HEK293T (cell line): ENCODE measurements at regions not wholly inside any gene's neighbourhood (a gene's known extent, or its start where the extent isn't known, plus 50 kb on each side); places are given as distances from the start of the nearest gene placed in this dataset.
A peak's percentile ranks its signal among the peaks of the same experiment; 100 is the strongest.

Source experiments
- CTCF ChIA-PET: fragments of 350-600 bp; formaldehyde crosslinking; extraction: SDS; loops from one replicate; lab custom pipeline; 2021; ENCODE audit warnings: antibody characterized with exemption, inconsistent platforms; lab: Yijun Ruan, JAX
- POLR2A ChIA-PET: fragments of 350-600 bp; formaldehyde crosslinking; extraction: SDS; loops from one replicate; lab custom pipeline; 2020; ENCODE audit warnings: antibody characterized with exemption, inconsistent platforms; lab: Yijun Ruan, JAX
- DNase-seq: peaks from one replicate; pipeline ENCODE4 v3.0.0; 2012; ENCODE audit warnings: mixed read lengths; ENCODE audit errors: extremely low spot score
- ARNT ChIP-seq: fragments of 450-650 bp; IDR thresholded peaks from 2 replicates; pipeline ENCODE4 v1.6.1; 2017; ENCODE audit warnings: mild to moderate bottlenecking
- BHLHE40 ChIP-seq: fragments of 450-650 bp; IDR thresholded peaks from 2 replicates; pipeline ENCODE4 v1.6.1; 2016; ENCODE audit warnings: mild to moderate bottlenecking, moderate library complexity, borderline replicate concordance
- CTBP1 ChIP-seq: fragments of 450-650 bp; IDR thresholded peaks from 2 replicates; pipeline ENCODE4 v1.6.1; 2016; ENCODE audit warnings: borderline replicate concordance
- ELF4 ChIP-seq: fragments of 450-650 bp; IDR thresholded peaks from 2 replicates; pipeline ENCODE4 v1.6.1; 2017; ENCODE audit warnings: antibody characterized with exemption
- FOXA1 ChIP-seq: fragments of 450-650 bp; IDR thresholded peaks from 2 replicates; pipeline ENCODE4 v1.6.1; 2016; ENCODE audit warnings: mild to moderate bottlenecking
- FOXK2 ChIP-seq: fragments of 450-650 bp; IDR thresholded peaks from 2 replicates; pipeline ENCODE4 v1.6.1; 2016; ENCODE audit warnings: mild to moderate bottlenecking
- FOXM1 ChIP-seq: fragments of 450-650 bp; IDR thresholded peaks from 2 replicates; pipeline ENCODE4 v1.6.1; 2017; ENCODE audit warnings: mild to moderate bottlenecking, borderline replicate concordance
- HDGF ChIP-seq: fragments of 450-650 bp; IDR thresholded peaks from 2 replicates; pipeline ENCODE4 v1.6.1; 2017; ENCODE audit warnings: antibody characterized with exemption, borderline replicate concordance
- L3MBTL2 ChIP-seq: fragments of 450-650 bp; conservative IDR thresholded peaks from 2 replicates; pipeline ENCODE4 v1.6.1; 2016; ENCODE audit warnings: mild to moderate bottlenecking
- LEF1 ChIP-seq: fragments of 450-650 bp; IDR thresholded peaks from 2 replicates; pipeline ENCODE4 v1.6.1; 2017; ENCODE audit warnings: mild to moderate bottlenecking, borderline replicate concordance
- NFRKB ChIP-seq: fragments of 450-650 bp; IDR thresholded peaks from 2 replicates; pipeline ENCODE4 v1.6.1; 2016; ENCODE audit warnings: mild to moderate bottlenecking, moderate library complexity
- SP1 ChIP-seq: fragments of 450-650 bp; IDR thresholded peaks from 2 replicates; pipeline ENCODE4 v1.6.1; 2017
- SUZ12 ChIP-seq: fragments of 450-650 bp; IDR thresholded peaks from 2 replicates; pipeline ENCODE4 v1.6.1; 2016; ENCODE audit warnings: mild to moderate bottlenecking
- TARDBP ChIP-seq: fragments of 450-650 bp; IDR thresholded peaks from 2 replicates; pipeline ENCODE4 v1.6.1; 2016
- ZNF384 ChIP-seq: fragments of 450-650 bp; IDR thresholded peaks from 2 replicates; pipeline ENCODE4 v1.6.1; 2016
- TF ChIP-seq, protein P1 (sequence below): fragments of 450-650 bp; IDR thresholded peaks from 2 replicates; pipeline ENCODE4 v1.6.1; 2016

DNA sequence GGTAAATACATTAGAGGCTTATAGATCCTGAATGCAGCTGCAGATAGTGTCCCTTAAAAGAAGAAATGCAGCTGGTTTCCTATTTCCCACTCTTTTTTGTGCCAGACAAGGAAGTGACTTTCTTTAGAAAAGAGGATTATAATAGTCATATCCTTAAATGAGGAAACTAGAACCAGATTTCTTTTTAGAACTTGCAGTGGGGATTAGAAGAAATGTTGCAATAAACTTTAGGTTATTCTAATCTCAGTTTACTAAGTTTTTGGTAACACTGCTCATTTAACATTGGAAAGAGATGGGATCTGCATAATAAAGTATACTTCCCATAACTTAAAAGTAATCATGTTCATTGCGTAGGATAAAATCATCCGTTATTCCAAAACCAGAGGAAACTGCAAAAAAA is 101.9 kb downstream of the SLIT2 start:
- CTCF ChIA-PET, result no interaction called here
- no peak for DNase-seq
- no peak for TF ChIP-seq NFRKB
- no peak for TF ChIP-seq FOXK2
- TF ChIP-seq LEF1, result no peak
- no peak for TF ChIP-seq SP1
- POLR2A ChIA-PET, result no interaction called here

DNA sequence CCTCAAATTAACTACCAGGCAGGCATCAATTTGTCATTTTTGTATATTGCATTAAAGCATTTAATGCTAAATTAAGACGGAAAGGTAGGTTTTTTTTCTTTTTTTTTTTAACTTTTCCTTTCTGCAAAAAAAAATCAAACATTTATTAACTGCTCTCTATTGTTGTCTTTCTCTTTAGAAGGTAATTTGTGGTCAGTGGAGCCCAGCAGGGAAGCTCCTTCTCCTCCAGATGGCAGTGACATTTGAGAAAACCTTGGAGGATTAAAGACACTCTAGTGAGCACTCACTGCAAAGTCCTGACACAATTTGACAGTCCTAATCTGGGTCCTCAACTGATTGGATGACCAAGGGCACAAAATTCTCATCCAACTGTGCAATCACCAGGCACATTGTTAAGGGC is 102.4 kb downstream of the SLIT2 start:
- peak; percentile 52 for TF ChIP-seq CTBP1
- TF ChIP-seq ZNF384, result peak; percentile 80
- TF ChIP-seq, protein P1, sequence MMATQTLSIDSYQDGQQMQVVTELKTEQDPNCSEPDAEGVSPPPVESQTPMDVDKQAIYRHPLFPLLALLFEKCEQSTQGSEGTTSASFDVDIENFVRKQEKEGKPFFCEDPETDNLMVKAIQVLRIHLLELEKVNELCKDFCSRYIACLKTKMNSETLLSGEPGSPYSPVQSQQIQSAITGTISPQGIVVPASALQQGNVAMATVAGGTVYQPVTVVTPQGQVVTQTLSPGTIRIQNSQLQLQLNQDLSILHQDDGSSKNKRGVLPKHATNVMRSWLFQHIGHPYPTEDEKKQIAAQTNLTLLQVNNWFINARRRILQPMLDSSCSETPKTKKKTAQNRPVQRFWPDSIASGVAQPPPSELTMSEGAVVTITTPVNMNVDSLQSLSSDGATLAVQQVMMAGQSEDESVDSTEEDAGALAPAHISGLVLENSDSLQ, result peak; percentile 71
- TF ChIP-seq LEF1, result no peak
- CTCF ChIA-PET, result no interaction called here
- peak; percentile 50 for DNase-seq
- POLR2A ChIA-PET, result no interaction called here

DNA sequence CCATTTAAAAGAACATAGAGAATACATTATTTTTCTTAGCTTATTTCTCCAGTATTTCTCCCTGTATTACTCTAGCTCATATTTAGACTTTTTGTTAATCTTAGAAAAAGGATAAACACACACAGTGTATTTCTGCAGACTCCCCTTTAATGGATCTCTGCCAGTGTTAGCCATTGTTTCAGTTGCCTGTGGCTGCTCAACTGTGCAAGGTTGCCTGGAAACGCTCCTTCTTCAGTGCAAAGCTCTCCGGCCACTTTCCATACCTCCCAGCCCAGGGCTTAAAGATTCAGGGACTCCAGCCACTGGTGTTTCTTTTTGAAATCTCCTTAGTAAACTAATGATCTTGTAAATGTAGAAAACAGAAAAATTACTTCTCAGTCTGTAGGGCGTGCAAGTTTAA is 104.9 kb downstream of the SLIT2 start:
- CTCF ChIA-PET, result no interaction called here
- TF ChIP-seq TARDBP (no peak), ELF4 (no peak), SUZ12 (no peak), SP1 (no peak), L3MBTL2 (no peak), FOXA1 (no peak), ARNT (no peak), BHLHE40 (no peak), ZNF384 (no peak), FOXK2 (no peak), LEF1 (no peak), HDGF (no peak), NFRKB (no peak), CTBP1 (no peak), FOXM1 (no peak)
- TF ChIP-seq, protein P1, result no peak
- POLR2A ChIA-PET, result no interaction called here
- no peak for DNase-seq

DNA sequence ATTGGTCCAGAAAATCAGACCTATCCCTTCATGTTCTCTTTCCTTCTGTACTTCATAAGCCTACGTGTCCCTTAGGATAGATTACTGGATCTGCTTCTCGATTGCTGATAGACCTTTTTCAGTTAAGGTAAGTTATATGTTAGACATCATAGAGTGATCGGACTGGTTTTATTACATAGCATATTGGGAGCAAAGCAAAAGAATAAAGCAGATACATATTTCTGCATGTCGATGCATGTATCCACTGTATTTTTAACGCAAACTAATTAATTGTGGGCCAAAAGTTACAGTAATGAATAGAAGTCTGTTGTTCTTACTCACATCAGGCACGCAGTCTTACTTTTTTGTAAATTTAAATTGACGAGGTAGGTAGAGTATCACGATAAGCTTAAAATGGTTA is 106.4 kb downstream of the SLIT2 start:
- no peak for DNase-seq
- ChIA-PET CTCF (no interaction called here), POLR2A (no interaction called here)
- TF ChIP-seq CTBP1 (no peak), HDGF (no peak), BHLHE40 (no peak), NFRKB (no peak), ZNF384 (no peak), ELF4 (no peak), FOXA1 (no peak), L3MBTL2 (no peak)

DNA sequence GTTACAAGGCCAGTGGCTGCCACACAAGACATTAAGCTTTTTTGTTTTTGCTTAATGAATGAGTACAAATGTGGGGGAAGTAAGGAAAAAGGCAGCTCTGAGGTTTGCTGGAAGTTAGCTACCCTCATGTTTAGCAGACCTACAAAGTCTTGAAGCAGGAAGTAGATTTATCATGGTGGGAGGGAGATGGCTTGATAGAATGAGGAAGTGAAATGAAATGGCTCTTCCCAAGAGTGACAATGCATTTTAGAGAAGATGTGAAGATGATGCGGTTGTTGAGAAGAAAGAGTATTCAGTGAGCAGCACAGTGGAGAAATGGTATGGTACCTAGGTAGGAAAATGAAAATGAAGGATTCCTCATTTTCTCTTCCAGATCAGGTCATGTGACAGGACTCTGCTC is 108.0 kb downstream of the SLIT2 start:
- CTCF ChIA-PET, result no interaction called here
- DNase-seq, result no peak
- no peak for TF ChIP-seq HDGF
- no peak for TF ChIP-seq ELF4
- no peak for TF ChIP-seq ARNT
- TF ChIP-seq BHLHE40, result no peak
- TF ChIP-seq CTBP1, result no peak
- no peak for TF ChIP-seq FOXM1
- TF ChIP-seq NFRKB, result no peak
- TF ChIP-seq SUZ12, result no peak
- no peak for TF ChIP-seq FOXA1
- TF ChIP-seq L3MBTL2, result no peak
- TF ChIP-seq, protein P1, result no peak
- TF ChIP-seq TARDBP, result no peak
- no peak for TF ChIP-seq LEF1
- POLR2A ChIA-PET, result no interaction called here

DNA sequence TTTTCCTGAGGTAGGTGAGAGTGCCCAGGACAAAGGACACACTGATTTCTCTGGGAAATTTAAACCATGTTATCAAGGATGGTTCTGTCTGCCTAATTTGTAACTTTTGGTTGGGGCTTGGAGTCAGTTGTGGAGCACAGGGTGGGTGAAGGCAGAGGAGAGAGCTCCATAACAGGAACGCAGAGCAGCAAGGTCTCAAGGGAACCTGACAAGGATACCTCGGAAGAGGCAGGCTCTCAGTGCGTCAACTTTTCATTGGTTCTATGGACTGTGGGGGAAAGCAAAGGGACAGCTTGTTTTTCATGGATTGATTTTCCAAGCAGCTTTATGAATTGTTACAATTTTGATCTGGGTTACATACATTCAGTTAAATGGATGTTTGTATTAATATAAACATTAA is 110.4 kb downstream of the SLIT2 start:
- CTCF ChIA-PET, result no interaction called here

More for the DNA sequence above, 110.4 kb downstream of the SLIT2 start:
- TF ChIP-seq, protein P1, result no peak
- TF ChIP-seq TARDBP, result no peak
- no peak for TF ChIP-seq BHLHE40
- TF ChIP-seq ELF4, result no peak
- TF ChIP-seq LEF1, result no peak
- no peak for TF ChIP-seq SP1
- no peak for TF ChIP-seq NFRKB
- no peak for TF ChIP-seq CTBP1
- no peak for TF ChIP-seq FOXM1
- POLR2A ChIA-PET, result no interaction called here
- no peak for DNase-seq
